IPS-18c (cell line): ENCODE measurements at regions not wholly inside any gene's neighbourhood (a gene's known extent, or its start where the extent isn't known, plus 50 kb on each side); places are given as distances from the start of the nearest gene placed in this dataset.

Experiments used
- H3K4me3 ChIP-seq: 2 replicates; pipeline ENCODE4 v1.7.0; 2013; ENCODE audit warnings: low read depth, mild to moderate bottlenecking, low read length, moderate library complexity; ENCODE audit not compliant: insufficient read depth
- H3K9me3 ChIP-seq: one replicate; pipeline ENCODE4 v1.6.1; 2013; ENCODE audit warnings: mild to moderate bottlenecking, low read length, moderate library complexity; ENCODE audit not compliant: control insufficient read depth, insufficient read depth

DNA sequence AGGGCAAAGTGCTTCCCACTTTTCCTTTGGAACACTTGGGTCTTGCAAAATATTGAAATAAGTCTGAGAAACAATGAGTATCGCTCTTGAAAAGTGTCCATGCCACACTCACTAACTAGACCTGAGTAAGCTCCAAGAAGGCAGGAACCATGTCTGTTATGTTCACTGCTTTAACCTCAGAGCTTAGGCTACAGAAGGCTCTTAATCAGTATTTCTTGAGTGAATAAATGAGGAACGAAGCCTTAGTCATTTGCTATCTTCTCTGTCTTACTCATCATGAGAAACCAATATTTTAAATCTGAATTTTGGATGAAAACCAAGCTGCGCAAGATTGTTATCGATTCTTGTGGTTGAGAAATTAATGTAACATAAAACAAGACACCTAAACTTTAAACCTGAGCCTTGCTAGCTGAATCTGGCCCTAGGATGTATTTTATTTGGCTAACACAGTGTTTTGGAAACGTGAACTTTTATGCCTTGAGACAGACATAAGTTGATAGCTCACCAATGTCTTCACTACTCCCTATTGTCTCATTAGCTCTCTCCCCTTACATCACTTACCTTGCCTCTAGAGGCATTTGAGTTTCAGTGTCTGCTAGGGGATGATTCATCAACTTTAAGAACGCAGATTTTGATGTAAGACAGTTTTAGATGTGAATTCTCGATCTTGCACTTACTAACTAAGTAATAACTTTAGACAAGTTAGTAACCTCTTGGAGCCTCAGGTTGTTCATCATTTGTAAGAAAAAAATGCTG is 392.8 kb upstream of the MEIS1 start:
- no peak overlapping the region for H3K4me3 ChIP-seq
- H3K9me3 ChIP-seq, result no peaks in the 10 kb centered on the region

- Histone ChIP-seq H3K4me3 (no peak overlapping the region), H3K9me3 (no peaks in the 10 kb centered on the region)
Observed at GRCh38 chr2:66036948-66037347, 398.0 kb upstream of the MEIS1 start.

DNA sequence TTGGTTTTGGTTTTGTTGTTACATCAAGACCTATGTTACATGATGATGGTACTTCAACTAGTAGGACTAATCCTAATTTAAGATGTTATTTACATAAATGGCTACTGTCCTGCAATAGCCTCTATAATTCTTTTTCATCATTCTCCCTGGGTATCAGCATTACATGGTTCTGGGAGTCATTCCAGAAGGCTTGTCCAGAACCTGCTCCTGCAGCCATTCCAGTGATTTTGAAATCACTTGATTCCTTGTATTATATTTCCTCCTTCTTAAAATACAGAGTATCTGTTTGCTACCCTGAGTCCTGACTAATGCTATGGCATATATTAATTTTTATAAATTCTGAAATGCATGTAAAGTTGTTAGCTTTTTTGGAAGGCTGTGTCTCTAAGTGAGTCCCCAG is 400.5 kb upstream of the MEIS1 start:
- no peaks in the 10 kb centered on the region for H3K9me3 ChIP-seq
- no peak overlapping the region for H3K4me3 ChIP-seq

- Histone ChIP-seq H3K4me3 (no peak overlapping the region), H3K9me3 (no peaks in the 10 kb centered on the region)
Observed at GRCh38 chr2:66032226-66032775, 402.6 kb upstream of the MEIS1 start.

GRCh38 chr2:66031236-66031635 is 403.7 kb upstream of the MEIS1 start:
- no peak overlapping the region for H3K4me3 ChIP-seq

GRCh38 chr2:66030553-66030952 is 404.4 kb upstream of the MEIS1 start:
- no peaks in the 10 kb centered on the region for H3K9me3 ChIP-seq
- no peak overlapping the region for H3K4me3 ChIP-seq

More at GRCh38 chr2:66031236-66031635, 403.7 kb upstream of the MEIS1 start:
- H3K9me3 ChIP-seq, result no peaks in the 10 kb centered on the region

- Histone ChIP-seq H3K9me3 (no peaks in the 10 kb centered on the region), H3K4me3 (no peak overlapping the region)
Observed at GRCh38 chr2:66024391-66024790, 410.5 kb upstream of the MEIS1 start.

DNA sequence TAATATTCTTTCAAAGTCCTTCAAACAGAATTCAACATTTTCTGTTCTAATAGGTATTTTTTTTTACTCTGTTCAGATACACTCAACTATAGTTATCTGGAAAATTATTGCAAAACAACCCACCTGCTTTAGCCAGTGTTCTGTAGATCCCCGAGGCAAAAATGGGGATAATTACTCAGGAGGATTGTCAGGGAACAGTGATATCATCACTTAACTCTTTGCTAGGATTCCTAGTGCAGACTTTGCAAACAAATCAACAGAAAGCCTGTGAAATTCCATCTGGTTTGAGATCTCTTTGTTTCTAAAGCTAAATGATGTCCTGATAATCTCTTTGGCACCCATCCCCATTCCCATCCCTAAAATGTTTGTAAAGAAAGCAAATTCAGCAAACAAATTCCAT is 413.6 kb upstream of the MEIS1 start:
- Histone ChIP-seq H3K9me3 (no peaks in the 10 kb centered on the region), H3K4me3 (no peak overlapping the region)

- no peaks in the 10 kb centered on the region for H3K9me3 ChIP-seq
- H3K4me3 ChIP-seq, result no peak overlapping the region
Observed at GRCh38 chr2:66017763-66018162, 417.2 kb upstream of the MEIS1 start.

- Histone ChIP-seq H3K4me3 (no peak overlapping the region), H3K9me3 (no peaks in the 10 kb centered on the region)
Observed at GRCh38 chr2:66014450-66014849, 420.5 kb upstream of the MEIS1 start.

GRCh38 chr2:66013456-66013855 is 421.5 kb upstream of the MEIS1 start:
- Histone ChIP-seq H3K4me3 (no peak overlapping the region), H3K9me3 (no peaks in the 10 kb centered on the region)

DNA sequence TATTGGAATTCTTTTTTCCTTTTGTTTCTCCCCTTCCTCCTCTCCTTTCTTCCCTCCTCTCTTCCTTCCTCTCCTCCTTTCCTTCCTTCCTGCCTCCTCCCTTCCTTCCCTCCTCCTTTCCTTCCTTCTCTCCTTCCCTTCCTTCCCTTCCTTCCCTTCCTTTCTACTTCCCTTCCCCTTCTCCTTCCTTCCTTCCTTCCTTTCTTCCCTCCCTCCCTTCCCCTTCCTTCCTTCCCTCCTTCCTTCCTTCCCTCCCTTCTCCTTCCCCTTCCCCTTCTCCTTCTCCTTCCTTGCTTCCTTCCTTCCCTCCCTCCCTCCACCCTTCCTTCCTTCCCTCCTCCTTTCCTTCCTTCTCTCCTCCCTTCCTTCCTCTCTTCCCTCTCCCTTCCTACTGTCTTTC is 431.0 kb upstream of the MEIS1 start:
- Histone ChIP-seq H3K4me3 (no peak overlapping the region), H3K9me3 (no peaks in the 10 kb centered on the region)

DNA sequence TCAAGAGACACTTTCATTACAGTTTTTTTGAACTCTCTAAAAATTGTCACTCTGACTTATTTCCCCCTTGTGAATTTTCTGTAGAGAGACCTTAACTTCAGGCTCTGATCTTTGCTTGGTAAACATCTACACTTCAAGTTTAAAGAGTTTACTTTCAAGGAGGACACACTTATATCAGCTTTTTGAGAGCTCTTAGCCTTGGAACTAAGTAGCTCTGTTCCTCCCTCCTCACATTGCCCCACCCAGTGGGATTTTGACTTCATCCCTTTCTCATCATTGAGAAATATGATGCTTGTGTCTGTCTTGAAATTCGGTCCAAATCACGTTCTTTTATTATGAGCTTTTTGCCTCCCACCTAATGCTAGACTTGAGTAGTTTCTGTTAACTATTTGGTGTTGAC is 433.4 kb upstream of the MEIS1 start:
- Histone ChIP-seq H3K9me3 (no peaks in the 10 kb centered on the region), H3K4me3 (no peak overlapping the region)

DNA sequence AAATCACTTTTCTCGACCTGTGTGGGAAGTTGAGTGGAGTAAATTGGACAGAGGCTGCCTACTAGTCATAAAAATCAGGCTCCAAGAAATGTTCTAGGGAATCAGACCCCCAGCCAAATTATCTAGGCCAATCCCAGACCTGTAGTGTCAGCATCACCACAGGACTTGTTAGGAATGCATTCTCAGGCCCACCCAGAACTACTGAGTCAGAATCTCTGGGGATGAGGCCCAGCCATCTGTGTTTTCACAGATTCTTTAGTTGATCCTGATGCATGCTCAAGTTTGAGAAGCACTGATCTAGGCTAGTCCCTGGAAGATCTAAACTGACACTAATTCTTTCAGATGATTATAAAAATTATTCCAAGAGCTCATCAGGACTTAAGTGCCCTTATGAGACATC is 434.0 kb upstream of the MEIS1 start:
- Histone ChIP-seq H3K4me3 (no peak overlapping the region), H3K9me3 (no peaks in the 10 kb centered on the region)

GRCh38 chr2:65999796-66000195 is 435.1 kb upstream of the MEIS1 start:
- H3K9me3 ChIP-seq, result no peaks in the 10 kb centered on the region
- H3K4me3 ChIP-seq, result no peak overlapping the region

GRCh38 chr2:65999103-65999502 is 435.8 kb upstream of the MEIS1 start:
- H3K9me3 ChIP-seq, result no peaks in the 10 kb centered on the region
- no peak overlapping the region for H3K4me3 ChIP-seq

- H3K9me3 ChIP-seq, result no peaks in the 10 kb centered on the region
- H3K4me3 ChIP-seq, result no peak overlapping the region
Observed at GRCh38 chr2:65997961-65998360, 437.0 kb upstream of the MEIS1 start.

GRCh38 chr2:65992198-65992554 is 442.7 kb upstream of the MEIS1 start:
- H3K4me3 ChIP-seq, result no peak overlapping the region
- H3K9me3 ChIP-seq, result no peaks in the 10 kb centered on the region
